Suprapubic skin (tissue), 4 donors: ENCODE measurements at regions not wholly inside any gene's neighbourhood (a gene's known extent, or its start where the extent isn't known, plus 50 kb on each side); places are given as distances from the start of the nearest gene placed in this dataset.

Source experiments
- CTCF ChIP-seq, 2 donors: fragments of 200-600 bp in 1 of 2; fragments of 450-650 bp in 1 of 2; sonication (generic) in 1 of 2; IDR thresholded peaks; one replicate each; pipeline ENCODE4 v1.5.1; 2016 to 2019; ENCODE audit warnings: antibody characterized with exemption in 2 of 2, mild to moderate bottlenecking in 1 of 2, moderate library complexity in 1 of 2
- EP300 ChIP-seq: sonication (generic); formaldehyde crosslinking; IDR thresholded peaks from one replicate; pipeline ENCODE4 v1.6.1; 2017; ENCODE audit warnings: antibody characterized with exemption
- POLR2AphosphoS5 ChIP-seq, 3 donors: sonication (generic); formaldehyde crosslinking; IDR thresholded peaks; one replicate each; pipeline ENCODE4 v1.6.1; 2017; ENCODE audit warnings: antibody characterized with exemption in 3 of 3

GRCh38 chr9:21605489-21605931, 123.4 kb upstream of the IFNE start:
- no peak for TF ChIP-seq CTCF (IDR thresholded peaks at IDR 0.05)
- no peak for TF ChIP-seq EP300
- no peak for TF ChIP-seq POLR2AphosphoS5 (IDR thresholded peaks at IDR 0.05)
